ENCODE measurements at regions not wholly inside any gene's neighbourhood (a gene's known extent, or its start where the extent isn't known, plus 50 kb on each side); places are given as distances from the start of the nearest gene placed in this dataset.

DNA sequence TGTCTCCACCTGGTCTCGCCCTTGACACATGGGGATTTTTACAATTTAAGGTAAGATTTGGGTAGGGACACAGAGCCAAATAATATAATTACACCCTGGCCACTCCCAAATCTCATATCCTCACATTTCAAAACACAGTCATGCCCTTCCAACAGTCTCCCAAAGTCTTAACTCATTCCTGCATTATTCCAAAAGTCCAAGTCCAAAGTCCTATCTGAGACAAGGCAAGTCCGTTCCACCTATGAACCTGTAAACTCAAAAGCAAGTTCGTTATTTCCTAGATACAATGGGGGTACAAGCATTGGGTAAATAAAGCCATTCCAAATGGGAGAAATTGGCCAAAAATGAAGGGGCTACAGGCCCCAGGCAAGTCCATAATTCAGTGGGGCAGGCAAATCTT is 380.8 kb downstream of the CXXC4 start:
- H3K36me3 ChIP-seq = no peaks in the 10 kb centered on the region
- H3K9me3 ChIP-seq = no peaks in the 10 kb centered on the region
- in situ Hi-C loops (cut with MboI; ENCODE audit: low pct_ligation_motif_present in 1 of 4, low pct_unique_long_range_greater_than_20kb in 1 of 4, low sequenced_read_pairs in 3 of 4) = no loop called here
- no peaks in the 10 kb centered on the region for H3K27me3 ChIP-seq
- no peak for TF ChIP-seq EP300 (IDR thresholded peaks at IDR 0.05; ENCODE audit: low read depth)
- intact Hi-C loops (cut with DNase I; ENCODE audit: low total_unique reads) = no loop called here
- DNase-seq = no peak
- H3K4me1 ChIP-seq = no peaks in the 10 kb centered on the region
- no peak overlapping the region for H3K4me3 ChIP-seq
- H3K27ac ChIP-seq = no peak overlapping the region
- WGBS, 2 donors (ENCODE audit: low coverage in 1 of 2) = 59 to 72% methylated on average over 3 of the region's 3 CpGs

DNA sequence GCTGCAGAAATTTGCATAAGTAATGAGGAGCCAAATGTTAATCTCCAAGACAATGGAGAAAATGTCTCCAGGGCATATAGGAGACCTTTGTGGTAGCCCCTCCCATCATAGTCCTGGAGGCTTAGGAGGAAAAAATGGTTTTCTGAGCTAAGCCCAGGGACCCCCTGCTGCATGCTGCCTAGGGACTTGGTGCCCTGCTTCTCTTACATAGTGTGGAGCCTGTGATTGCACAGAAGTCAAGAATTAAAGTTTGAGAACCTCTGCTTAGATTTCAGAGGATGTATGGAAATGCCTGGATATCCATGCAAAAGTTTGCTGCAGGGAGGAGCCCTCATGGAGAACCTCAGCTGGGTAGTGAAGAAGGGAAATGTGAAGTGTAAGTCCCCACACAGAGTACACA is 379.4 kb upstream of the TACR3 start:
- H3K27ac ChIP-seq = no peak overlapping the region
- intact Hi-C loops (cut with DNase I; ENCODE audit: low total_unique reads) = no loop called here
- DNase-seq = no peak
- H3K4me1 ChIP-seq = no peaks in the 10 kb centered on the region
- H3K27me3 ChIP-seq = no peaks in the 10 kb centered on the region
- in situ Hi-C loops (cut with MboI; ENCODE audit: low pct_ligation_motif_present in 1 of 4, low pct_unique_long_range_greater_than_20kb in 1 of 4, low sequenced_read_pairs in 3 of 4) = no loop called here
- TF ChIP-seq POLR2AphosphoS5 (IDR thresholded peaks at IDR 0.05) (no peak), EP300 (IDR thresholded peaks at IDR 0.05; ENCODE audit: low read depth) (no peak), POLR2A (IDR thresholded peaks at IDR 0.05) (no peak)
- TF ChIP-seq, protein P1, sequence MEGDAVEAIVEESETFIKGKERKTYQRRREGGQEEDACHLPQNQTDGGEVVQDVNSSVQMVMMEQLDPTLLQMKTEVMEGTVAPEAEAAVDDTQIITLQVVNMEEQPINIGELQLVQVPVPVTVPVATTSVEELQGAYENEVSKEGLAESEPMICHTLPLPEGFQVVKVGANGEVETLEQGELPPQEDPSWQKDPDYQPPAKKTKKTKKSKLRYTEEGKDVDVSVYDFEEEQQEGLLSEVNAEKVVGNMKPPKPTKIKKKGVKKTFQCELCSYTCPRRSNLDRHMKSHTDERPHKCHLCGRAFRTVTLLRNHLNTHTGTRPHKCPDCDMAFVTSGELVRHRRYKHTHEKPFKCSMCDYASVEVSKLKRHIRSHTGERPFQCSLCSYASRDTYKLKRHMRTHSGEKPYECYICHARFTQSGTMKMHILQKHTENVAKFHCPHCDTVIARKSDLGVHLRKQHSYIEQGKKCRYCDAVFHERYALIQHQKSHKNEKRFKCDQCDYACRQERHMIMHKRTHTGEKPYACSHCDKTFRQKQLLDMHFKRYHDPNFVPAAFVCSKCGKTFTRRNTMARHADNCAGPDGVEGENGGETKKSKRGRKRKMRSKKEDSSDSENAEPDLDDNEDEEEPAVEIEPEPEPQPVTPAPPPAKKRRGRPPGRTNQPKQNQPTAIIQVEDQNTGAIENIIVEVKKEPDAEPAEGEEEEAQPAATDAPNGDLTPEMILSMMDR (IDR thresholded peaks at IDR 0.05) = no peak
- no peaks in the 10 kb centered on the region for H3K36me3 ChIP-seq
- H3K9me3 ChIP-seq = peaks cover 9 to 14% of the 10 kb centered on the region in 2 donors
- no peak overlapping the region for H3K4me3 ChIP-seq

DNA sequence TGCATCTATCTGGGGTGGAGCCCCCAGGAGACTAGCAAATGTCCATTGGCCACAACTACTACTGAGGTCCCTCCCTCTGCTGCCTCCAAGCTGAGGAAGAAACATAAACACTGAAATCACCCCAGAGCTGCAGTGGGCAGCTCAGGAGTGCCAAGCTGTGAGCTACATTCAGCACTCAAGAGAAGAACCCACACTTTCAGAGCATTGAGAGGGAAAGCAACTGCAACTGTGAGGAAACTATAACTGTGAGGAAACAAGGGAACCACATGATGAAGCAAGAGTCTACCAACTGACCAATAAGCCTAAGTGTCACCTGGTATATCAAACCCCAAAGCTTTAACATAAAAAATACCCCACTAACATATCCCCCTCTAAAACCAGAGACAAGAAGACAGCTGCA is 373.5 kb upstream of the TACR3 start:
- in situ Hi-C loops (cut with MboI; ENCODE audit: low pct_ligation_motif_present in 1 of 4, low pct_unique_long_range_greater_than_20kb in 1 of 4, low sequenced_read_pairs in 3 of 4) (no loop called here), intact Hi-C loops (cut with DNase I; ENCODE audit: low total_unique reads) (no loop called here)
- no peak for DNase-seq
- H3K36me3 ChIP-seq = no peaks in the 10 kb centered on the region
- TF ChIP-seq EP300 (IDR thresholded peaks at IDR 0.05; ENCODE audit: low read depth) (no peak), POLR2AphosphoS5 (IDR thresholded peaks at IDR 0.05) (no peak), POLR2A (IDR thresholded peaks at IDR 0.05) (no peak)
- TF ChIP-seq, protein P1 (IDR thresholded peaks at IDR 0.05) = no peak
- H3K4me3 ChIP-seq = no peak overlapping the region
- H3K4me1 ChIP-seq = no peaks in the 10 kb centered on the region
- no peak overlapping the region for H3K27ac ChIP-seq
- H3K9me3 ChIP-seq = peaks cover 0 to 10% of the 10 kb centered on the region in 2 donors
- no peaks in the 10 kb centered on the region for H3K27me3 ChIP-seq

DNA sequence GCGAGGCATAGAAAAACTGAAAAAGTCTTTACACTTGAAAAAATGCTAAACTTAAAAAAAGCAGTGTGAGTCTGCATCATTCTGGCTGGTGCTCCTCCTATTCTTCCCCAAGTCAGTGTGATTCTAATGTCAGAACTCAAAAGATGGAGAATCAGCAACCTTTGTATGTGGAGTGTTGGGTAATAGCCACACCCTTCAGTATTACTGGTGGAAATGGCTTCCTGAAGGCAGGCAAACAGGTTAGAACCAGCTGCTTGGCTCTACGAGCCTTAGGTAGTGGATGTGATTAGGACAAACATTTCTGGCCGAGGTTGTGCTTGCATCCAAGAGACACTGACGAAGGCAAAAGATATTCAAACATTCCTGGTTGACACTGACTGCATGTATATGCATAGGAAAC is 353.4 kb upstream of the TACR3 start:
- 59 to 60% methylated on average over 4 of the region's 4 CpGs for WGBS, 2 donors (ENCODE audit: low coverage in 1 of 2)
- no peaks in the 10 kb centered on the region for H3K4me1 ChIP-seq
- H3K27me3 ChIP-seq = no peaks in the 10 kb centered on the region
- in situ Hi-C loops (cut with MboI; ENCODE audit: low pct_ligation_motif_present in 1 of 4, low pct_unique_long_range_greater_than_20kb in 1 of 4, low sequenced_read_pairs in 3 of 4) (loop anchor here in 2 of 4 donors (25.0 kb wide), 1 partner anchor 789 kb away; no protein-coding TSS in a partner anchor), intact Hi-C loops (cut with DNase I; ENCODE audit: low total_unique reads) (no loop called here)
- H3K36me3 ChIP-seq = no peaks in the 10 kb centered on the region
- no peak for TF ChIP-seq EP300 (IDR thresholded peaks at IDR 0.05; ENCODE audit: low read depth)
- TF ChIP-seq, protein P1 (IDR thresholded peaks at IDR 0.05) = no peak
- no peak for TF ChIP-seq POLR2A (IDR thresholded peaks at IDR 0.05)
- H3K9me3 ChIP-seq = no peaks in the 10 kb centered on the region
- no peak overlapping the region for H3K4me3 ChIP-seq
- H3K27ac ChIP-seq = no peak overlapping the region
- no peak for DNase-seq

DNA sequence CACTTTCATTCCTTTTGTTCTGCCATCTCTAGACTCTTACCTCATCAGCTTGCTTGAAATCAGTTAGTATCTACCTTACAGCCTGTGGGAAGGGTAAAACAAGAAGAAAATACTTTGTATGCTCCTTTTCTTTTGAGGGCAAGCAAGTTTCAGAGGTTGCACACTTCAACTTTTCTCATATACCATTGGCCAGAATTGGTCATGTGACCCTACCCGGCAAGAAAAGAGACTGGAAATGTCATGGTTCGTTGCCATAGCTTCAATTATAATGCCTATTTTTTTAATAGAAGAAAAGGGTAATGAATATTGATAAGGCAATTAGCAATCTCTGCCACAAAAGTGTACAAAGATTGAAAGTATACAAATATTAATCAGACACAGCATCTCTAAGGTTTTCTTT is 346.7 kb upstream of the TACR3 start:
- Histone ChIP-seq H3K9me3 (no peaks in the 10 kb centered on the region), H3K4me1 (no peaks in the 10 kb centered on the region), H3K4me3 (no peak overlapping the region), H3K27ac (no peak overlapping the region), H3K36me3 (no peaks in the 10 kb centered on the region), H3K27me3 (no peaks in the 10 kb centered on the region)
- in situ Hi-C loops (cut with MboI; ENCODE audit: low pct_ligation_motif_present in 1 of 4, low pct_unique_long_range_greater_than_20kb in 1 of 4, low sequenced_read_pairs in 3 of 4) = loop anchor here in 3 of 4 donors (10.0 to 25.0 kb wide), 2 partner anchors 796 to 798 kb away; no protein-coding TSS in a partner anchor
- TF ChIP-seq EP300 (IDR thresholded peaks at IDR 0.05; ENCODE audit: low read depth) (no peak), POLR2A (IDR thresholded peaks at IDR 0.05) (no peak), POLR2AphosphoS5 (IDR thresholded peaks at IDR 0.05) (no peak)
- TF ChIP-seq, protein P1 (IDR thresholded peaks at IDR 0.05) = no peak
- intact Hi-C loops (cut with DNase I; ENCODE audit: low total_unique reads) = no loop called here
- 72 to 80% methylated on average over 2 of the region's 2 CpGs for WGBS, 2 donors (ENCODE audit: low coverage in 1 of 2)
- no peak for DNase-seq

All from transverse colon (tissue), 4 donors.